OCI-LY3 (cell line): ENCODE measurements at regions not wholly inside any gene's neighbourhood (a gene's known extent, or its start where the extent isn't known, plus 50 kb on each side); places are given as distances from the start of the nearest gene placed in this dataset.

Experiments
- H2AFZ ChIP-seq: fragments of 200-600, 300-600 bp; shearing (Covaris generic); 2 replicates; pipeline ENCODE4 v1.6.0; 2014; ENCODE audit warnings: antibody characterized with exemption, low read depth, low read length
- H3K27ac ChIP-seq: fragments of 200-600, 300-600 bp; sonication (generic); 2 replicates; pipeline ENCODE4 v1.5.1; 2014; ENCODE audit warnings: mild to moderate bottlenecking, low read length, moderate library complexity, mixed read lengths
- H3K27me3 ChIP-seq: fragments of 200-600, 300-600 bp; sonication (generic); 2 replicates; pipeline ENCODE4 v1.6.1; 2014; ENCODE audit warnings: low read depth, low read length, mixed read lengths
- H3K36me3 ChIP-seq: fragments of 200-600, 300-600 bp; sonication (generic); replicated peaks from 2 replicates; pipeline ENCODE3; 2014; ENCODE audit warnings: low read depth, low read length, mixed read lengths
- H3K4me1 ChIP-seq: fragments of 300-600, 200-600 bp; sonication (generic); 2 replicates; pipeline ENCODE4 v1.6.1; 2014; ENCODE audit warnings: low read length, mixed read lengths
- H3K4me2 ChIP-seq: fragments of 200-600, 300-600 bp; sonication (generic); 2 replicates; pipeline ENCODE4 v1.6.1; 2014; ENCODE audit warnings: low read length, mixed read lengths
- H3K4me3 ChIP-seq: fragments of 300-600, 200-600 bp; sonication (generic); 2 replicates; pipeline ENCODE4 v1.5.1; 2014; ENCODE audit warnings: antibody characterized with exemption, mild to moderate bottlenecking, low read length, moderate library complexity
- H3K79me2 ChIP-seq: fragments of 300-600, 200-600 bp; shearing (Covaris generic); 2 replicates; pipeline ENCODE4 v1.6.1; 2014; ENCODE audit warnings: mild to moderate bottlenecking, low read length, mixed read lengths
- H3K9ac ChIP-seq: fragments of 300-600, 200-600 bp; shearing (Covaris generic); 2 replicates; pipeline ENCODE4 v1.6.0; 2014; ENCODE audit warnings: mild to moderate bottlenecking, low read length, moderate library complexity
- H3K9me3 ChIP-seq: fragments of 200-600, 300-600 bp; shearing (Covaris generic); 2 replicates; pipeline ENCODE4 v1.6.1; 2014; ENCODE audit warnings: low read length, mixed read lengths; ENCODE audit not compliant: insufficient read depth
- H4K20me1 ChIP-seq: fragments of 200-600, 300-600 bp; sonication (generic); 2 replicates; pipeline ENCODE4 v1.6.1; 2016; ENCODE audit warnings: low read length, mixed read lengths; ENCODE audit not compliant: insufficient read depth
- CTCF ChIP-seq: fragments of 200-600, 300-600 bp; sonication (generic); IDR thresholded peaks from 2 replicates; pipeline ENCODE4 v1.5.1; 2014; ENCODE audit warnings: antibody characterized with exemption, low read length, low read depth
- EZH2phosphoT487 ChIP-seq: fragments of 200-600 bp; shearing (Covaris generic); IDR thresholded peaks from 2 replicates; pipeline ENCODE4 v1.6.1; 2018; ENCODE audit warnings: antibody characterized with exemption, mixed run types, low read depth

- Histone ChIP-seq H3K27ac (no peak overlapping the region), H3K36me3 (no peaks in the 10 kb centered on the region), H3K4me3 (peak overlapping the region; percentile 14; the same call in 1 of the 2 replicates), H3K79me2 (no peaks in the 10 kb centered on the region), H3K9ac (no peak overlapping the region), H2AFZ (no peak overlapping the region), H4K20me1 (no peaks in the 10 kb centered on the region), H3K4me2 (peak overlapping the region; percentile 44), H3K27me3 (no peaks in the 10 kb centered on the region), H3K4me1 (peaks cover 4% of the 10 kb centered on the region; the same call in 1 of the 2 replicates), H3K9me3 (no peaks in the 10 kb centered on the region)
- TF ChIP-seq CTCF (no peak), EZH2phosphoT487 (no peak)
Measured at GRCh38 chr16:80862160-80862705, 57.8 kb upstream of the CDYL2 start.
